Neural cell (in vitro differentiated cells): ENCODE measurements at regions not wholly inside any gene's neighbourhood (a gene's known extent, or its start where the extent isn't known, plus 50 kb on each side); places are given as distances from the start of the nearest gene placed in this dataset.

Experiments
- H2AFZ ChIP-seq: fragments of 200-600, 300-800 bp; sonication (generic), shearing (Covaris generic); 2 replicates; pipeline ENCODE4 v1.6.0; 2014; ENCODE audit warnings: low read depth, mild to moderate bottlenecking, antibody characterized with exemption, low read length, moderate library complexity
- H3F3A ChIP-seq: fragments of 200-600 bp; shearing (Covaris generic); 2 replicates; pipeline ENCODE4 v1.6.1; 2016; ENCODE audit warnings: mild to moderate bottlenecking, moderate library complexity, mixed read lengths, antibody characterized with exemption, low read length; ENCODE audit not compliant: insufficient read depth, poor library complexity, severe bottlenecking
- H3K27ac ChIP-seq: fragments of 200-600, 300-800 bp; sonication (generic), shearing (Covaris generic); 2 replicates; pipeline ENCODE4 v1.5.1; 2014; ENCODE audit warnings: mild to moderate bottlenecking, low read length, moderate library complexity
- H3K27me3 ChIP-seq: fragments of 300-800, 200-600 bp; sonication (generic), shearing (Covaris generic); 2 replicates; pipeline ENCODE4 v1.6.0; 2014; ENCODE audit warnings: mild to moderate bottlenecking, low read depth, low read length, moderate library complexity; ENCODE audit not compliant: insufficient read depth
- H3K36me3 ChIP-seq: fragments of 300-800, 200-600 bp; sonication (generic), shearing (Covaris generic); 2 replicates; pipeline ENCODE4 v1.5.1; 2014; ENCODE audit warnings: mild to moderate bottlenecking, antibody characterized with exemption, low read length, moderate library complexity; ENCODE audit not compliant: insufficient read depth
- H3K4me2 ChIP-seq: fragments of 300-800, 200-600 bp; sonication (generic), shearing (Covaris generic); 2 replicates; pipeline ENCODE4 v1.6.0; 2014; ENCODE audit warnings: mild to moderate bottlenecking, low read length
- H3K4me3 ChIP-seq: fragments of 300-800, 200-600 bp; sonication (generic), shearing (Covaris generic); 2 replicates; pipeline ENCODE4 v1.5.1; 2014; ENCODE audit warnings: mild to moderate bottlenecking, low read length, moderate library complexity
- H3K79me2 ChIP-seq: fragments of 200-600 bp; shearing (Covaris generic); replicated peaks from 2 replicates; pipeline ENCODE4 v1.6.0; 2014; ENCODE audit warnings: mild to moderate bottlenecking, low read length, moderate library complexity; ENCODE audit not compliant: insufficient read depth
- H3K9ac ChIP-seq: fragments of 300-800, 200-600 bp; sonication (generic), shearing (Covaris generic); 2 replicates; pipeline ENCODE4 v1.6.1; 2016; ENCODE audit warnings: mild to moderate bottlenecking, low read length, mixed read lengths
- H3K9me2 ChIP-seq: fragments of 200-600 bp; shearing (Covaris generic); 2 replicates; pipeline ENCODE4 v1.6.1; 2016; ENCODE audit warnings: mild to moderate bottlenecking, low read length, mixed read lengths; ENCODE audit not compliant: insufficient read depth
- H3K9me3 ChIP-seq: fragments of 200-600, 300-800 bp; sonication (generic), shearing (Covaris generic); 2 replicates; pipeline ENCODE4 v1.6.1; 2016; ENCODE audit warnings: mild to moderate bottlenecking, mixed run types, low read length, moderate library complexity, mixed read lengths
- H4K20me1 ChIP-seq: fragments of 200-600 bp; shearing (Covaris generic); 2 replicates; pipeline ENCODE4 v1.6.1; 2016; ENCODE audit warnings: mild to moderate bottlenecking, mixed run types; ENCODE audit not compliant: insufficient read depth
- EP300 ChIP-seq: fragments of 450-650 bp; conservative IDR thresholded peaks from 2 replicates; pipeline ENCODE4 v1.6.1; 2014; ENCODE audit warnings: antibody characterized with exemption, mild to moderate bottlenecking, moderate library complexity; ENCODE audit not compliant: poor library complexity, severe bottlenecking
- EZH2 ChIP-seq: fragments of 200-600, 300-800 bp; shearing (Covaris generic), sonication (generic); IDR thresholded peaks from 2 replicates; pipeline ENCODE4 v1.6.1; 2014; ENCODE audit warnings: antibody characterized with exemption, low read length, borderline replicate concordance, mild to moderate bottlenecking; ENCODE audit not compliant: insufficient read depth, poor library complexity, severe bottlenecking
- MXI1 ChIP-seq: fragments of 450-650 bp; conservative IDR thresholded peaks from 2 replicates; pipeline ENCODE4 v1.6.1; 2014; ENCODE audit warnings: antibody characterized with exemption, mild to moderate bottlenecking; ENCODE audit not compliant: poor library complexity, severe bottlenecking
- POLR2AphosphoS5 ChIP-seq: IDR thresholded peaks from 2 replicates; pipeline ENCODE4 v1.6.1; 2012
- RAD21 ChIP-seq: fragments of 450-650 bp; conservative IDR thresholded peaks from 2 replicates; pipeline ENCODE4 v1.6.1; 2014; ENCODE audit warnings: antibody characterized with exemption, mild to moderate bottlenecking, moderate library complexity
- SMC3 ChIP-seq: fragments of 450-650 bp; conservative IDR thresholded peaks from 2 replicates; pipeline ENCODE4 v1.6.1; 2014; ENCODE audit warnings: antibody characterized with exemption, mild to moderate bottlenecking, moderate library complexity; ENCODE audit not compliant: poor library complexity
- TAF1 ChIP-seq: IDR thresholded peaks from 2 replicates; pipeline ENCODE4 v1.6.1; 2012; ENCODE audit warnings: low read depth
- TF ChIP-seq, protein P1 (sequence below): IDR thresholded peaks from 2 replicates; pipeline ENCODE4 v1.6.1; 2012; ENCODE audit warnings: borderline replicate concordance
- TF ChIP-seq, protein P2 (sequence below): fragments of 450-650 bp; IDR thresholded peaks from 2 replicates; pipeline ENCODE4 v1.5.1; 2014; ENCODE audit warnings: antibody characterized with exemption, mild to moderate bottlenecking, moderate library complexity; ENCODE audit not compliant: poor library complexity, severe bottlenecking

DNA sequence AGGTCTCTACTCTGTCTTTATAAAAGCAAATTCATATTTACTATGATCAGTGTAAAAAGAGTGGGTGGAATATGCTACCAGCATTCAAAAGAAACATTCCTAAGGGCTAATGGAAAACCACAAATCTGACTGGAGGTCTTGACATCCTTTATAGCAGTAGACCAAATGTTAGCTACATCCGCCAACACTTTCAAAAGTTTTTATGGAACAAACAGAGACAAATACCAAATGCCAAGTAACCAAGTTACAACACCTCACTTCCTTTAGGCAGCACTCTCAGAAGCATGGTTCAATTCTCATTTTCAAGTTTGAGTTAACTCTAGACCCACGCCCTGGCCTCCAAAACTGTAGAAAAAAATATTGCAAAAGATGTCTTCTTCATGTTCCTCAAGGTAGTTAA, 78.3 kb upstream of the SETBP1 start:
- H3K9ac ChIP-seq = no peak overlapping the region
- H4K20me1 ChIP-seq = no peaks in the 10 kb centered on the region
- no peak overlapping the region for H2AFZ ChIP-seq
- H3K79me2 ChIP-seq = no peaks in the 10 kb centered on the region
- H3K27me3 ChIP-seq = no peaks in the 10 kb centered on the region
- H3K4me3 ChIP-seq = no peak overlapping the region
- H3K4me2 ChIP-seq = no peak overlapping the region
- H3K27ac ChIP-seq = no peak overlapping the region
- no peaks in the 10 kb centered on the region for H3F3A ChIP-seq
- H3K9me3 ChIP-seq = no peaks in the 10 kb centered on the region
- TF ChIP-seq, protein P1, sequence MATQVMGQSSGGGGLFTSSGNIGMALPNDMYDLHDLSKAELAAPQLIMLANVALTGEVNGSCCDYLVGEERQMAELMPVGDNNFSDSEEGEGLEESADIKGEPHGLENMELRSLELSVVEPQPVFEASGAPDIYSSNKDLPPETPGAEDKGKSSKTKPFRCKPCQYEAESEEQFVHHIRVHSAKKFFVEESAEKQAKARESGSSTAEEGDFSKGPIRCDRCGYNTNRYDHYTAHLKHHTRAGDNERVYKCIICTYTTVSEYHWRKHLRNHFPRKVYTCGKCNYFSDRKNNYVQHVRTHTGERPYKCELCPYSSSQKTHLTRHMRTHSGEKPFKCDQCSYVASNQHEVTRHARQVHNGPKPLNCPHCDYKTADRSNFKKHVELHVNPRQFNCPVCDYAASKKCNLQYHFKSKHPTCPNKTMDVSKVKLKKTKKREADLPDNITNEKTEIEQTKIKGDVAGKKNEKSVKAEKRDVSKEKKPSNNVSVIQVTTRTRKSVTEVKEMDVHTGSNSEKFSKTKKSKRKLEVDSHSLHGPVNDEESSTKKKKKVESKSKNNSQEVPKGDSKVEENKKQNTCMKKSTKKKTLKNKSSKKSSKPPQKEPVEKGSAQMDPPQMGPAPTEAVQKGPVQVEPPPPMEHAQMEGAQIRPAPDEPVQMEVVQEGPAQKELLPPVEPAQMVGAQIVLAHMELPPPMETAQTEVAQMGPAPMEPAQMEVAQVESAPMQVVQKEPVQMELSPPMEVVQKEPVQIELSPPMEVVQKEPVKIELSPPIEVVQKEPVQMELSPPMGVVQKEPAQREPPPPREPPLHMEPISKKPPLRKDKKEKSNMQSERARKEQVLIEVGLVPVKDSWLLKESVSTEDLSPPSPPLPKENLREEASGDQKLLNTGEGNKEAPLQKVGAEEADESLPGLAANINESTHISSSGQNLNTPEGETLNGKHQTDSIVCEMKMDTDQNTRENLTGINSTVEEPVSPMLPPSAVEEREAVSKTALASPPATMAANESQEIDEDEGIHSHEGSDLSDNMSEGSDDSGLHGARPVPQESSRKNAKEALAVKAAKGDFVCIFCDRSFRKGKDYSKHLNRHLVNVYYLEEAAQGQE = no peak
- TF ChIP-seq, protein P2, sequence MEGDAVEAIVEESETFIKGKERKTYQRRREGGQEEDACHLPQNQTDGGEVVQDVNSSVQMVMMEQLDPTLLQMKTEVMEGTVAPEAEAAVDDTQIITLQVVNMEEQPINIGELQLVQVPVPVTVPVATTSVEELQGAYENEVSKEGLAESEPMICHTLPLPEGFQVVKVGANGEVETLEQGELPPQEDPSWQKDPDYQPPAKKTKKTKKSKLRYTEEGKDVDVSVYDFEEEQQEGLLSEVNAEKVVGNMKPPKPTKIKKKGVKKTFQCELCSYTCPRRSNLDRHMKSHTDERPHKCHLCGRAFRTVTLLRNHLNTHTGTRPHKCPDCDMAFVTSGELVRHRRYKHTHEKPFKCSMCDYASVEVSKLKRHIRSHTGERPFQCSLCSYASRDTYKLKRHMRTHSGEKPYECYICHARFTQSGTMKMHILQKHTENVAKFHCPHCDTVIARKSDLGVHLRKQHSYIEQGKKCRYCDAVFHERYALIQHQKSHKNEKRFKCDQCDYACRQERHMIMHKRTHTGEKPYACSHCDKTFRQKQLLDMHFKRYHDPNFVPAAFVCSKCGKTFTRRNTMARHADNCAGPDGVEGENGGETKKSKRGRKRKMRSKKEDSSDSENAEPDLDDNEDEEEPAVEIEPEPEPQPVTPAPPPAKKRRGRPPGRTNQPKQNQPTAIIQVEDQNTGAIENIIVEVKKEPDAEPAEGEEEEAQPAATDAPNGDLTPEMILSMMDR = no peak
- TF ChIP-seq EZH2 (no peak), POLR2AphosphoS5 (no peak), EP300 (no peak), TAF1 (no peak), RAD21 (no peak), SMC3 (no peak), MXI1 (no peak)
- no peaks in the 10 kb centered on the region for H3K9me2 ChIP-seq
- no peaks in the 10 kb centered on the region for H3K36me3 ChIP-seq

DNA sequence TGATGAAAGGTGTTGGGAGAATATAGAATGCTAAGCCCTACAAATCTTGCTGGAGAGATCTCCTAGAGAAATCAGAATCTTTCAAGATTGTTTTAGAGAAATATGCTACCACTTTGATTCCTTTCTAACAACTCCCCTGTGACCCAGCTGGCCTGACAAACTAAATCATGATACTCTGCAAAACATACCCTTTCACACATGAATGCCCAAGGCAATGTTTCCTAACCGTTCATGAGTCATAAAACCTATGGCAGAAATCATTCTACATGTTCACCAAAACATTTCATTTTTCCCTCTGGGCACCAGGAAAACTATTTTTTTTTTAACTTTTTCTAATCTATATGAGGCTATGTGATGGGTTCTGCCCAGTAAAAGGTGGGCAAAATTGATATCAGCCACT, 77.8 kb upstream of the SETBP1 start:
- Histone ChIP-seq H3K36me3 (no peaks in the 10 kb centered on the region), H3K9me3 (no peaks in the 10 kb centered on the region), H4K20me1 (no peaks in the 10 kb centered on the region), H3K79me2 (no peaks in the 10 kb centered on the region), H3K4me3 (no peak overlapping the region), H3K4me2 (no peak overlapping the region), H3K9ac (no peak overlapping the region), H3F3A (no peaks in the 10 kb centered on the region), H3K27me3 (no peaks in the 10 kb centered on the region), H2AFZ (no peak overlapping the region), H3K9me2 (no peaks in the 10 kb centered on the region), H3K27ac (no peak overlapping the region)
- TF ChIP-seq EZH2 = no peak
- TF ChIP-seq EP300 = no peak
- TF ChIP-seq, protein P2 = no peak
- TF ChIP-seq, protein P1 = no peak
- no peak for TF ChIP-seq MXI1
- no peak for TF ChIP-seq POLR2AphosphoS5
- TF ChIP-seq RAD21 = no peak
